22Rv1 (cell line): ENCODE measurements at regions not wholly inside any gene's neighbourhood (a gene's known extent, or its start where the extent isn't known, plus 50 kb on each side); places are given as distances from the start of the nearest gene placed in this dataset.

ENCODE experiments used
- ZFX ChIP-seq: fragments of 450-650 bp; IDR thresholded peaks from 2 replicates; pipeline ENCODE4 v1.6.1; 2017; ENCODE audit warnings: antibody characterized with exemption, borderline replicate concordance
- TF ChIP-seq, protein P1 (sequence below): fragments of 450-650 bp; IDR thresholded peaks from 2 replicates; pipeline ENCODE4 v1.5.1; 2017; ENCODE audit warnings: mild to moderate bottlenecking

DNA sequence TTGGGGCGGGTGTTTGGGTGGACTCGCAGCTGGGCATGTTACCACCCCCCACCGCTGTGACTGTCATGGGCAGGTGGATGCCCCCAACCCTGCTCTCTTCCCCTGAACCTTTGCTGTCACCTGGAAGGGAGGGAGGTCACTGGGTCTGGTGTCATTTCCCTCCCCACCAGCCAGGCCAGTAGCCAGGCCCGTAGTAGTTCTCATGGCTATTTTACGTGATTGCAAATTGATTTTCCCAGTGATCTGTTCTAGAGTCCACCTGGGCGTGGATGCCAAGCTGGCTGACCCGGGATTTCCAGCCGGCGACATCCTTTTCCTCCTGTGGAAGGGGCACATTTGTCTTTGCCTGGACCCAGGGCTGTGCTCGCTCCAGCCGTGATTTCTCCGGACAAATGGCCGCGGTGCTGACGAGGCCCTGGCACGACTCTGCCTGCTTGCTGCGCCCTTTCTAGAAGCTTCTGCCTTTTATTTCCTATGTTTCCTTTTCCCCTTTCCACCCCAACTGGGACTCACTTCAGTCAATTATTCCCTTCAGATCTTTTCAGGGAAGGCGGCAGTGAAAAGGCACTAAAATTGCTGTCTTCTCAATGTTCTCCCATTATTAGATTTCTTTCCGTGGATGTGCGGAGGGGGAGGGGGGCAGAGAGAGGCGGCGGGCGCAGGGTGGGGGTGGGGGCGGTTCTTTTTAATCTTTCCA lies 226.9 kb upstream of the CIBAR2 start:
- TF ChIP-seq, protein P1, sequence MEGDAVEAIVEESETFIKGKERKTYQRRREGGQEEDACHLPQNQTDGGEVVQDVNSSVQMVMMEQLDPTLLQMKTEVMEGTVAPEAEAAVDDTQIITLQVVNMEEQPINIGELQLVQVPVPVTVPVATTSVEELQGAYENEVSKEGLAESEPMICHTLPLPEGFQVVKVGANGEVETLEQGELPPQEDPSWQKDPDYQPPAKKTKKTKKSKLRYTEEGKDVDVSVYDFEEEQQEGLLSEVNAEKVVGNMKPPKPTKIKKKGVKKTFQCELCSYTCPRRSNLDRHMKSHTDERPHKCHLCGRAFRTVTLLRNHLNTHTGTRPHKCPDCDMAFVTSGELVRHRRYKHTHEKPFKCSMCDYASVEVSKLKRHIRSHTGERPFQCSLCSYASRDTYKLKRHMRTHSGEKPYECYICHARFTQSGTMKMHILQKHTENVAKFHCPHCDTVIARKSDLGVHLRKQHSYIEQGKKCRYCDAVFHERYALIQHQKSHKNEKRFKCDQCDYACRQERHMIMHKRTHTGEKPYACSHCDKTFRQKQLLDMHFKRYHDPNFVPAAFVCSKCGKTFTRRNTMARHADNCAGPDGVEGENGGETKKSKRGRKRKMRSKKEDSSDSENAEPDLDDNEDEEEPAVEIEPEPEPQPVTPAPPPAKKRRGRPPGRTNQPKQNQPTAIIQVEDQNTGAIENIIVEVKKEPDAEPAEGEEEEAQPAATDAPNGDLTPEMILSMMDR: no peak
- TF ChIP-seq ZFX: no peak
